ENCODE measurements at regions not wholly inside any gene's neighbourhood (a gene's known extent, or its start where the extent isn't known, plus 50 kb on each side); places are given as distances from the start of the nearest gene placed in this dataset.

GRCh38 chr3:102215166-102215565 lies 219.6 kb upstream of the ZPLD1 start:
- H3K4me3 ChIP-seq, result no peak overlapping the region
- no peak for DNase-seq
- no peaks in the 10 kb centered on the region for H3K27me3 ChIP-seq (ENCODE audit: control insufficient read depth in 3 of 3, insufficient read depth in 3 of 3, low read length in 2 of 3)
- H3K9me3 ChIP-seq (ENCODE audit: control insufficient read depth in 4 of 4, insufficient read depth in 3 of 4, low read length in 3 of 4), result no peaks in the 10 kb centered on the region
- 90 to 95% methylated on average over 2 of the region's 2 CpGs for WGBS, 2 donors
- H3K27ac ChIP-seq (ENCODE audit: low read depth in 1 of 2, low read length in 1 of 2), result no peak overlapping the region
- H3K4me1 ChIP-seq (ENCODE audit: control insufficient read depth in 5 of 5, insufficient read depth in 5 of 5, low read length in 5 of 5), result no peaks in the 10 kb centered on the region
- TF ChIP-seq CTCF (IDR thresholded peaks at IDR 0.05; ENCODE audit: control extremely low read depth, extremely low read depth), result no peak
- no peaks in the 10 kb centered on the region for H3K36me3 ChIP-seq (ENCODE audit: control insufficient read depth in 4 of 4, insufficient read depth in 4 of 4, low read length in 4 of 4)
- no peak for ATAC-seq (ENCODE audit: insufficient read depth, low FRiP score)
- H3K9ac ChIP-seq (ENCODE audit: insufficient read depth in 1 of 2, low read length in 2 of 2), result no peak overlapping the region

GRCh38 chr3:102223132-102223531 lies 211.7 kb upstream of the ZPLD1 start:
- no peak overlapping the region for H3K27ac ChIP-seq (ENCODE audit: low read depth in 1 of 2, low read length in 1 of 2)
- WGBS, 2 donors, result 41 to 67% methylated on average over 10 of the region's 10 CpGs
- no peak overlapping the region for H3K4me3 ChIP-seq
- H3K27me3 ChIP-seq (ENCODE audit: control insufficient read depth in 3 of 3, insufficient read depth in 3 of 3, low read length in 2 of 3), result no peaks in the 10 kb centered on the region
- DNase-seq, result no peak
- TF ChIP-seq CTCF (IDR thresholded peaks at IDR 0.05; ENCODE audit: control extremely low read depth, extremely low read depth), result no peak
- H3K36me3 ChIP-seq (ENCODE audit: control insufficient read depth in 4 of 4, insufficient read depth in 4 of 4, low read length in 4 of 4), result no peaks in the 10 kb centered on the region
- H3K9ac ChIP-seq (ENCODE audit: insufficient read depth in 1 of 2, low read length in 2 of 2), result no peak overlapping the region
- H3K9me3 ChIP-seq (ENCODE audit: control insufficient read depth in 4 of 4, insufficient read depth in 3 of 4, low read length in 3 of 4), result no peaks in the 10 kb centered on the region
- no peaks in the 10 kb centered on the region for H3K4me1 ChIP-seq (ENCODE audit: control insufficient read depth in 5 of 5, insufficient read depth in 5 of 5, low read length in 5 of 5)
- ATAC-seq (ENCODE audit: insufficient read depth, low FRiP score), result no peak

- DNase-seq (peak in 2 of 3 donors; percentile 12 to 31), ATAC-seq (ENCODE audit: insufficient read depth, low FRiP score) (no peak)
- Histone ChIP-seq H3K27ac (ENCODE audit: low read depth in 1 of 2, low read length in 1 of 2) (no peak overlapping the region), H3K4me3 (no peak overlapping the region), H3K36me3 (ENCODE audit: control insufficient read depth in 4 of 4, insufficient read depth in 4 of 4, low read length in 4 of 4) (no peaks in the 10 kb centered on the region), H3K9me3 (ENCODE audit: control insufficient read depth in 4 of 4, insufficient read depth in 3 of 4, low read length in 3 of 4) (no peaks in the 10 kb centered on the region), H3K27me3 (ENCODE audit: control insufficient read depth in 3 of 3, insufficient read depth in 3 of 3, low read length in 2 of 3) (no peaks in the 10 kb centered on the region), H3K9ac (ENCODE audit: insufficient read depth in 1 of 2, low read length in 2 of 2) (no peak overlapping the region), H3K4me1 (ENCODE audit: control insufficient read depth in 5 of 5, insufficient read depth in 5 of 5, low read length in 5 of 5) (no peaks in the 10 kb centered on the region)
- 80 to 83% methylated on average over 3 of the region's 3 CpGs for WGBS, 2 donors
- TF ChIP-seq CTCF (IDR thresholded peaks at IDR 0.05; ENCODE audit: control extremely low read depth, extremely low read depth), result no peak
These were observed 210.6 kb upstream of the ZPLD1 start for GRCh38 chr3:102224171-102224570.

GRCh38 chr3:102225005-102225404 lies 209.8 kb upstream of the ZPLD1 start:
- H3K27ac ChIP-seq (ENCODE audit: low read depth in 1 of 2, low read length in 1 of 2), result no peak overlapping the region
- no peaks in the 10 kb centered on the region for H3K9me3 ChIP-seq (ENCODE audit: control insufficient read depth in 4 of 4, insufficient read depth in 3 of 4, low read length in 3 of 4)
- 76 to 83% methylated on average over 8 of the region's 8 CpGs for WGBS, 2 donors
- no peaks in the 10 kb centered on the region for H3K4me1 ChIP-seq (ENCODE audit: control insufficient read depth in 5 of 5, insufficient read depth in 5 of 5, low read length in 5 of 5)
- H3K4me3 ChIP-seq, result no peak overlapping the region
- H3K9ac ChIP-seq (ENCODE audit: insufficient read depth in 1 of 2, low read length in 2 of 2), result no peak overlapping the region
- no peak for TF ChIP-seq CTCF (IDR thresholded peaks at IDR 0.05; ENCODE audit: control extremely low read depth, extremely low read depth)
- H3K36me3 ChIP-seq (ENCODE audit: control insufficient read depth in 4 of 4, insufficient read depth in 4 of 4, low read length in 4 of 4), result no peaks in the 10 kb centered on the region
- no peaks in the 10 kb centered on the region for H3K27me3 ChIP-seq (ENCODE audit: control insufficient read depth in 3 of 3, insufficient read depth in 3 of 3, low read length in 2 of 3)
- ATAC-seq (ENCODE audit: insufficient read depth, low FRiP score) (no peak), DNase-seq (no peak)

All from lung (tissue), 11 donors.